ENCODE measurements at regions not wholly inside any gene's neighbourhood (a gene's known extent, or its start where the extent isn't known, plus 50 kb on each side); places are given as distances from the start of the nearest gene placed in this dataset.

DNA sequence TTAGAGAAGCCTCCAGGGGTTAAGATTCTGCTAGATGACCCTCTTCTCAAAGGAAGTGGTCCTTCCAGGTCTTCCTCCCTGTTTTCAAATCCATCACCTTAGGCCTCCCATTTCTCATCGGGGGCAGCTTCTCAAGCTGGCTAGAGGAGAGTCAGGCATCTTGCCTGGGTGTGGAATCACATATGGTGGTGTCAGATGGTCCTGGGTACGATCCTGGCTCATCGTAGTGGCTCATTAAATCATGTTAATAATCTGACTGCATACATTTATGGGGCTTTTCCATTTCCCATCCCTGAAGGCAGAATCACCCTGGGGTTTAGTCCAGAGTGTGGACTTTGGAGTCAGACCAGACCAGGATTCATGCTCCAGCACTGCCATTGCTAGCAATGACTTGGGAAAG lies 132.6 kb downstream of the RPS24 start:
- TF ChIP-seq, protein P1, sequence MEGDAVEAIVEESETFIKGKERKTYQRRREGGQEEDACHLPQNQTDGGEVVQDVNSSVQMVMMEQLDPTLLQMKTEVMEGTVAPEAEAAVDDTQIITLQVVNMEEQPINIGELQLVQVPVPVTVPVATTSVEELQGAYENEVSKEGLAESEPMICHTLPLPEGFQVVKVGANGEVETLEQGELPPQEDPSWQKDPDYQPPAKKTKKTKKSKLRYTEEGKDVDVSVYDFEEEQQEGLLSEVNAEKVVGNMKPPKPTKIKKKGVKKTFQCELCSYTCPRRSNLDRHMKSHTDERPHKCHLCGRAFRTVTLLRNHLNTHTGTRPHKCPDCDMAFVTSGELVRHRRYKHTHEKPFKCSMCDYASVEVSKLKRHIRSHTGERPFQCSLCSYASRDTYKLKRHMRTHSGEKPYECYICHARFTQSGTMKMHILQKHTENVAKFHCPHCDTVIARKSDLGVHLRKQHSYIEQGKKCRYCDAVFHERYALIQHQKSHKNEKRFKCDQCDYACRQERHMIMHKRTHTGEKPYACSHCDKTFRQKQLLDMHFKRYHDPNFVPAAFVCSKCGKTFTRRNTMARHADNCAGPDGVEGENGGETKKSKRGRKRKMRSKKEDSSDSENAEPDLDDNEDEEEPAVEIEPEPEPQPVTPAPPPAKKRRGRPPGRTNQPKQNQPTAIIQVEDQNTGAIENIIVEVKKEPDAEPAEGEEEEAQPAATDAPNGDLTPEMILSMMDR (IDR thresholded peaks at IDR 0.05): no peak
- TF ChIP-seq POLR2AphosphoS5 (IDR thresholded peaks at IDR 0.05) (no peak), POLR2A (IDR thresholded peaks at IDR 0.05) (no peak), EP300 (IDR thresholded peaks at IDR 0.05) (no peak)
